Stomach (tissue), 8 donors: ENCODE measurements at regions not wholly inside any gene's neighbourhood (a gene's known extent, or its start where the extent isn't known, plus 50 kb on each side); places are given as distances from the start of the nearest gene placed in this dataset.

Experiments used
- DNase-seq, 2 donors: peaks; one replicate each; pipeline versions ENCODE4 v3.0.0 to v3.0.0-alpha.2; 2013 to 2019
- H3K27ac ChIP-seq, 5 donors: fragments of 200-600 bp in 4 of 5; sonication (generic) in 4 of 5; one replicate each; pipeline ENCODE4 v1.5.1; 2013 to 2019; ENCODE audit warnings: mild to moderate bottlenecking in 1 of 5, moderate library complexity in 1 of 5
- H3K27me3 ChIP-seq, 3 donors: fragments of 200-600 bp; sonication (generic); one replicate each; pipeline ENCODE4 v1.5.1; 2017 to 2019; ENCODE audit warnings: mixed run types in 1 of 3
- H3K36me3 ChIP-seq, 4 donors: fragments of 200-600 bp; sonication (generic); 1 replicate in 3 of 4; 2 replicates in 1 of 4; pipeline ENCODE4 v1.5.1; 2016 to 2019
- H3K4me1 ChIP-seq, 4 donors: fragments of 200-600 bp; sonication (generic); one replicate each; pipeline ENCODE4 v1.5.1; 2016 to 2019
- H3K4me3 ChIP-seq, 4 donors: fragments of 200-600 bp; sonication (generic) in 3 of 4; one replicate each; pipeline ENCODE4 v1.5.1; 2016 to 2019; ENCODE audit warnings: mild to moderate bottlenecking in 1 of 4
- H3K9me3 ChIP-seq, 4 donors: fragments of 200-600 bp; sonication (generic); one replicate each; pipeline ENCODE4 v1.5.1; 2016 to 2019
- EP300 ChIP-seq: sonication (generic); formaldehyde crosslinking; IDR thresholded peaks from one replicate; pipeline ENCODE4 v1.6.1; 2017; ENCODE audit warnings: antibody characterized with exemption
- POLR2A ChIP-seq, 4 donors: fragments of 450-650 bp; IDR thresholded peaks; one replicate each; pipeline ENCODE4 v1.6.1; 2016; ENCODE audit warnings: antibody characterized with exemption in 4 of 4, control low read depth in 2 of 4, mild to moderate bottlenecking in 1 of 4, moderate library complexity in 1 of 4
- POLR2AphosphoS5 ChIP-seq, 3 donors: sonication (generic); formaldehyde crosslinking; IDR thresholded peaks; one replicate each; pipeline ENCODE4 v1.6.1; 2016; ENCODE audit warnings: antibody characterized with exemption in 3 of 3
- WGBS, 5 donors: extraction: QIAGEN DNeasy Blood & Tissue Kit in 3 of 5; methylation state at CpG; one replicate each; pipeline versions ENCODE4 v1.1.5 to v1.1.7; 2013 to 2018; 5-methylcytosine and 5-hydroxymethylcytosine counted together
- intact Hi-C: fragments of 100-400 bp; cut with DNase I; formaldehyde crosslinking; loops from one replicate; pipeline ENCODE4 v1.15.1; 2023; ENCODE audit warnings: low total_unique reads
- TF ChIP-seq, protein P1 (sequence below), 7 experiments: fragments of 450-650 bp in 4 of 7; fragments of 200-600 bp in 3 of 7; sonication (generic) in 3 of 7; IDR thresholded peaks; one replicate each; pipeline ENCODE4 v1.5.1; 2016 to 2019; ENCODE audit warnings: antibody characterized with exemption in 7 of 7, control low read depth in 2 of 7, mild to moderate bottlenecking in 1 of 7
- donor health status: healthy with polysubstance abuse.
- donor health status: Bipolar disorder and iron deficiency.
- donor health status: healthy.

DNA sequence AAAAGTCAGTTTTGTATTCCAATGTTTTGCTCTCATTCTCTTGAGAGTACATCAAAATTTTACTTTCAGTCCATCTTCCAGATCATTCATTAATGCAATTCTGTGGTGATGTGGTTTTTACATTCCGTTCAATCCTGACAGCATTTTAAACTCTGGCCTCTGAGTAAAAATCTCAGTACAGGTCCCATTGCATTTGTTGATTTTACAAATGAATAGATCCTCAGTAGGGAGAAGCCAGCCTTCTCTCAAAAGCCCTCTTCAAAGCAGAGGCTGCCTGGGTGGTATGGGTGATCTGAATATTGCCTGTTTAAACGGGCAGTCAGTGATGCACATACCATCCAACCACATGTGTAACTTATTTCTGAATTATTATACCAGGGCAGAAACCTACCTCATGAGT, 72.5 kb upstream of the TSC22D2 start:
- DNase-seq = no peak
- Histone ChIP-seq H3K27ac (no peak overlapping the region), H3K36me3 (no peaks in the 10 kb centered on the region), H3K27me3 (no peaks in the 10 kb centered on the region), H3K9me3 (no peaks in the 10 kb centered on the region), H3K4me3 (no peak overlapping the region), H3K4me1 (no peaks in the 10 kb centered on the region)
- intact Hi-C loops = no loop called here
- TF ChIP-seq EP300 = no peak
- TF ChIP-seq POLR2AphosphoS5 (IDR thresholded peaks at IDR 0.05) = no peak
- TF ChIP-seq, protein P1, sequence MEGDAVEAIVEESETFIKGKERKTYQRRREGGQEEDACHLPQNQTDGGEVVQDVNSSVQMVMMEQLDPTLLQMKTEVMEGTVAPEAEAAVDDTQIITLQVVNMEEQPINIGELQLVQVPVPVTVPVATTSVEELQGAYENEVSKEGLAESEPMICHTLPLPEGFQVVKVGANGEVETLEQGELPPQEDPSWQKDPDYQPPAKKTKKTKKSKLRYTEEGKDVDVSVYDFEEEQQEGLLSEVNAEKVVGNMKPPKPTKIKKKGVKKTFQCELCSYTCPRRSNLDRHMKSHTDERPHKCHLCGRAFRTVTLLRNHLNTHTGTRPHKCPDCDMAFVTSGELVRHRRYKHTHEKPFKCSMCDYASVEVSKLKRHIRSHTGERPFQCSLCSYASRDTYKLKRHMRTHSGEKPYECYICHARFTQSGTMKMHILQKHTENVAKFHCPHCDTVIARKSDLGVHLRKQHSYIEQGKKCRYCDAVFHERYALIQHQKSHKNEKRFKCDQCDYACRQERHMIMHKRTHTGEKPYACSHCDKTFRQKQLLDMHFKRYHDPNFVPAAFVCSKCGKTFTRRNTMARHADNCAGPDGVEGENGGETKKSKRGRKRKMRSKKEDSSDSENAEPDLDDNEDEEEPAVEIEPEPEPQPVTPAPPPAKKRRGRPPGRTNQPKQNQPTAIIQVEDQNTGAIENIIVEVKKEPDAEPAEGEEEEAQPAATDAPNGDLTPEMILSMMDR (IDR thresholded peaks at IDR 0.05) = no peak
- no peak for TF ChIP-seq POLR2A (IDR thresholded peaks at IDR 0.05)
- WGBS, 5 donors = 68 to 78% (median 71%) methylated on average over 2 of the region's 2 CpGs

DNA sequence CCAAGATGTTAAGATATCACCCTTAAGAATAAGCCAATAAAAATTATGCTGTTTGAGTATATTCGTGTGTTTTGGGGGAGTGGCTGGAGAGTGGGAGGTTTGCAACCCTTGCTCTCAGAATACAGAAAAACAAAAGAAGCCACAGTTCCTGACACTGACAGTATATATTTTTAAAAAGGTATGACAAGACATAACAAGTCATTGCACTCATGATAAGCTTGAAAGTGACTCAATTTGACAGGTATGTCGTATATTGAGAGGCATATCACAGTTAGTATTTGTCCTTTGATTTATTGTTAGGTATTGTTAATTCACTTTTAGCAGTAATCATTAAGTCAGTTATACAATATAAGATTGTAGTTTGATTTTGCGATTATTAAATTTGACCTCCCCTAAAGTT, 73.1 kb upstream of the TSC22D2 start:
- Histone ChIP-seq H3K4me3 (no peak overlapping the region), H3K27ac (no peak overlapping the region), H3K4me1 (no peaks in the 10 kb centered on the region), H3K27me3 (no peaks in the 10 kb centered on the region), H3K36me3 (no peaks in the 10 kb centered on the region), H3K9me3 (no peaks in the 10 kb centered on the region)
- no peak for DNase-seq
- 68 to 85% (median 74%) methylated on average over 3 of the region's 3 CpGs for WGBS, 5 donors
- intact Hi-C loops = no loop called here
- TF ChIP-seq POLR2AphosphoS5 (IDR thresholded peaks at IDR 0.05) (no peak), POLR2A (IDR thresholded peaks at IDR 0.05) (no peak), EP300 (no peak)
- TF ChIP-seq, protein P1 (IDR thresholded peaks at IDR 0.05) = no peak

DNA sequence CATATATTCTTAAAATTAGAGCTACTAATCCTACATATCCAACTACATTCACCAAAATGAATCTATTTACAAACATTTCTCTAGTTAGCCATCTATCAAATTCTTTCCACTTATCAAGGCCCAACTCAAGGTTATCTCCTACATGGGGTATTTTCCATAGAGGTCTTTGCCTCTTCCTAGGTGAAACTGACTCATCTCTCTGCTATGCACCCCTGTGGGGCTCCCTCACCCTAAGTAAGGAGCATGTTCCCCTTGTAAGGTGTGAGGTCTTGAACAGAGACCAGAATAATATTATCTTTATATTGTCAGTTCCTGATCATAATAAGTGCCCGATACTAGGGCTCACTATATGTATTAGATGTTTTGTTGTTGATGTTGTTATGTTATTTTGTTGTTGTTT, 74.6 kb upstream of the TSC22D2 start:
- Histone ChIP-seq H3K9me3 (no peaks in the 10 kb centered on the region), H3K36me3 (no peaks in the 10 kb centered on the region), H3K27me3 (no peaks in the 10 kb centered on the region), H3K27ac (no peak overlapping the region), H3K4me1 (no peaks in the 10 kb centered on the region), H3K4me3 (no peak overlapping the region)
- intact Hi-C loops = no loop called here
- TF ChIP-seq EP300 = no peak
- TF ChIP-seq POLR2AphosphoS5 (IDR thresholded peaks at IDR 0.05) = no peak
- TF ChIP-seq POLR2A (IDR thresholded peaks at IDR 0.05) = no peak
- TF ChIP-seq, protein P1 (IDR thresholded peaks at IDR 0.05) = no peak
- WGBS, 5 donors = 94 to 100% (median 97%) methylated on average over 1 of the region's 1 CpG
- DNase-seq = no peak

DNA sequence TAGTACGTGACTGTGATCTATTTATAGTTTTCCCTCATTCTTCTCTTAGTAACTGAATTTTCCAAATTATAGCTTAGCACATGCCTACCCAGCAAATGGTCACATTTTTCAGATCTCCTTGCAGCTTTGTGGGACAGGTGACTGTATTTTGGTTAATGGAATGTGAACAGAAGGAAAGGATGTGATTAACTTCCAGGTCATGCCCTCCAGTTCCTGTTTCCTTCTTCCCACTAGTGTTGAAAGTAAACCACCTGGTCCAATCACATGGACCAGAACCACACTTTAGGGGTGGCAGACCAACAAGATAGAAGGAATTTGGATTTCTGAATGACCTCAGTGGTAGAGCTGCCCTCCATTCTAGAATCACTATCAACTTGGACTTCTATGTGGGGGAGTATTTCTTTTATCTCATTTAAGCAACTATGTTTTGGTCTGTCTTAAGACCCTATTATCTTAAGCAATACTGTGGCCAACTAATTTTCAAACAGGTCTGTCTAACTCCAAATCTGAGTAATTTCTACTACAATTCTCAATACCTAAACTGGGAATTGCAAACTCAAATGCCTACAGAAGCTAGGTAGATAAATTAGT, 76.0 kb upstream of the TSC22D2 start:
- Histone ChIP-seq H3K27ac (no peak overlapping the region), H3K27me3 (no peaks in the 10 kb centered on the region), H3K36me3 (no peaks in the 10 kb centered on the region), H3K4me3 (no peak overlapping the region), H3K9me3 (no peaks in the 10 kb centered on the region), H3K4me1 (no peaks in the 10 kb centered on the region)
- no peak for DNase-seq
- intact Hi-C loops = no loop called here
- 59 to 70% (median 67%) methylated on average over 1 of the region's 1 CpG for WGBS, 5 donors
- TF ChIP-seq, protein P1 (IDR thresholded peaks at IDR 0.05) = no peak
- TF ChIP-seq EP300 (no peak), POLR2AphosphoS5 (IDR thresholded peaks at IDR 0.05) (no peak), POLR2A (IDR thresholded peaks at IDR 0.05) (no peak)
